ENCODE measurements at regions not wholly inside any gene's neighbourhood (a gene's known extent, or its start where the extent isn't known, plus 50 kb on each side); places are given as distances from the start of the nearest gene placed in this dataset.

DNA sequence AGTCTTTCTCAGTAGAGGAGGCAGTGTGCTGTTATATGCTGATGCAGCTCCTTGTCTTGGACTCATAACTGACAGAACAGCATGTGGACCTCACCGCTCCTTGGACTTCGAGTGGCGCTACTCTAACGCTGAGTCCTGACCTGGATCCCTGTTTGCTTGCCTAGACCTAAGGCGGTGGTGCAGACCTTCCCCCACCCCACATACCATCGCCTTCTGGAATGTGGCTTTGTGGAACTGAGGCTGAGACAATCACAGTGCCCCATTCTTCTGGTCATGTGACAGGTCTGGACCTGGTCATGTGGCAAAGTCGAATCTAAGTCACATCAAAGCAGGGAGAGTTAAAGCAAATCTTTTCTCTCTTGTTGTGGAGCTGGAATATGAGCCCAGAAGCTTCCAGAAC lies 190.7 kb upstream of the MKI67 start:
- no peak for TF ChIP-seq CTCF (conservative IDR thresholded peaks at IDR 0.05)
- H3K27ac ChIP-seq = no peak overlapping the region

GRCh38 chr10:128318366-128318765 lies 192.1 kb upstream of the MKI67 start:
- TF ChIP-seq CTCF (conservative IDR thresholded peaks at IDR 0.05) = no peak
- H3K27ac ChIP-seq = peak overlapping the region; percentile 41

GRCh38 chr10:128318913-128319312 lies 192.7 kb upstream of the MKI67 start:
- TF ChIP-seq CTCF (conservative IDR thresholded peaks at IDR 0.05) = no peak
- peak overlapping the region; percentile 41 for H3K27ac ChIP-seq

- H3K27ac ChIP-seq = no peak overlapping the region
Observed at GRCh38 chr10:128322106-128322505, 195.9 kb upstream of the MKI67 start.

DNA sequence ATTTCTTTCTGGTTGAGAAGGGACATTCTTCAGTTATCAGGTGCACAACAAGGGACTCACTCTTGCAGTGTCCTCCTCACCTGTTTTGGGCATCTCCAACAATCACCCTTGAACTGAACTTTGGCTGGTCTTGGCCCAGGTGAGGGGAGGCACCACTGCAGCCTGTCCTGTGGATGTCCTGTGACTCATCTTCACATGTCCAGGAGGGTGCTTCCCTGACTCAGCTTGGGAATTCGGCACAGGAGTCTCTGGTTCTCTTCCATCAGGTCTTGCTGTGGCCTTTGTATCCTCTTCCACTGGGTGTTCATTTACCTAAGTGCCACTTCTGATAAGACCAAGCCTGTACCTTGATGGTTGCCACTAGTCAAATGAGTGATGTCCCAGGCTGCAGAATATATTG lies 196.7 kb upstream of the MKI67 start:
- no peak for TF ChIP-seq CTCF (conservative IDR thresholded peaks at IDR 0.05)
- no peak overlapping the region for H3K27ac ChIP-seq

More at GRCh38 chr10:128322106-128322505, 195.9 kb upstream of the MKI67 start:
- TF ChIP-seq CTCF (conservative IDR thresholded peaks at IDR 0.05) = no peak

- TF ChIP-seq CTCF (conservative IDR thresholded peaks at IDR 0.05) = peak; percentile 63
- H3K27ac ChIP-seq = no peak overlapping the region
Observed at GRCh38 chr10:128324058-128324827, 198.0 kb upstream of the MKI67 start.

GRCh38 chr10:128325788-128326187 lies 199.6 kb upstream of the MKI67 start:
- no peak for TF ChIP-seq CTCF (conservative IDR thresholded peaks at IDR 0.05)
- H3K27ac ChIP-seq = no peak overlapping the region
